Glutamatergic neuron (in vitro differentiated cells): ENCODE measurements at regions not wholly inside any gene's neighbourhood (a gene's known extent, or its start where the extent isn't known, plus 50 kb on each side); places are given as distances from the start of the nearest gene placed in this dataset.
"Not testable (repeated sequence)": the region's sequence is repeated elsewhere in the genome, so short reads cannot be mapped to it uniquely, and the experiment has no call there.

ENCODE experiments used
- DNase-seq: peaks from one replicate; pipeline ENCODE4 v3.0.0; 2022
- H3K27ac Mint-ChIP-seq: one replicate; pipeline ENCODE4 v1.8.0; 2020; ENCODE audit warnings: mild to moderate bottlenecking, mixed read lengths, inconsistent platforms; ENCODE audit not compliant: unreplicated experiment
- H3K27me3 Mint-ChIP-seq: one replicate; pipeline ENCODE4 v1.8.0; 2020; ENCODE audit warnings: mild to moderate bottlenecking, moderate library complexity, mixed read lengths, inconsistent platforms; ENCODE audit not compliant: unreplicated experiment
- H3K36me3 Mint-ChIP-seq: one replicate; pipeline ENCODE4 v1.8.0; 2020; ENCODE audit warnings: mild to moderate bottlenecking, mixed read lengths, inconsistent platforms; ENCODE audit not compliant: unreplicated experiment
- H3K4me1 Mint-ChIP-seq: one replicate; pipeline ENCODE4 v1.8.0; 2020; ENCODE audit warnings: mild to moderate bottlenecking, low read depth, mixed read lengths, inconsistent platforms; ENCODE audit not compliant: unreplicated experiment
- H3K4me3 Mint-ChIP-seq: one replicate; pipeline ENCODE4 v1.8.0; 2020; ENCODE audit warnings: mild to moderate bottlenecking, mixed read lengths, inconsistent platforms; ENCODE audit not compliant: unreplicated experiment
- H3K9me3 Mint-ChIP-seq: one replicate; pipeline ENCODE4 v1.8.0; 2020; ENCODE audit warnings: mild to moderate bottlenecking, moderate library complexity, mixed read lengths, inconsistent platforms; ENCODE audit not compliant: unreplicated experiment
- CTCF ChIP-seq: fragments of 200-600 bp; sonication (generic); IDR thresholded peaks from one replicate; pipeline ENCODE4 v1.5.0; 2021; ENCODE audit not compliant: partially characterized antibody, unreplicated experiment

GRCh38 chr18:34514238-34514637 lies 195.9 kb upstream of the DTNA start:
- Mint-ChIP-seq H3K4me3 (no peak overlapping the region), H3K9me3 (peaks cover 4% of the 10 kb centered on the region), H3K27ac (no peak overlapping the region), H3K27me3 (no peaks in the 10 kb centered on the region), H3K36me3 (peaks cover 8% of the 10 kb centered on the region), H3K4me1 (peaks cover 6% of the 10 kb centered on the region)
- no peak for DNase-seq
- no peak for TF ChIP-seq CTCF

GRCh38 chr18:34514957-34515356 lies 195.1 kb upstream of the DTNA start:
- DNase-seq, result no peak
- Mint-ChIP-seq H3K4me3 (no peak overlapping the region), H3K27me3 (no peaks in the 10 kb centered on the region), H3K4me1 (no peaks in the 10 kb centered on the region), H3K36me3 (peaks cover 8% of the 10 kb centered on the region), H3K27ac (no peak overlapping the region), H3K9me3 (no peaks in the 10 kb centered on the region)
- no peak for TF ChIP-seq CTCF

GRCh38 chr18:34516355-34516754 lies 193.7 kb upstream of the DTNA start:
- not testable (repeated sequence) for H3K9me3 Mint-ChIP-seq, H3K27ac Mint-ChIP-seq, H3K4me3 Mint-ChIP-seq, H3K4me1 Mint-ChIP-seq, DNase-seq, H3K27me3 Mint-ChIP-seq, H3K36me3 Mint-ChIP-seq

GRCh38 chr18:34516996-34517395 lies 193.1 kb upstream of the DTNA start:
- not testable (repeated sequence) for H3K27ac Mint-ChIP-seq, H3K4me3 Mint-ChIP-seq

GRCh38 chr18:34521040-34521439 lies 189.1 kb upstream of the DTNA start:
- Mint-ChIP-seq H3K27ac (no peak overlapping the region), H3K4me3 (no peak overlapping the region), H3K9me3 (no peaks in the 10 kb centered on the region), H3K27me3 (no peaks in the 10 kb centered on the region), H3K36me3 (peaks cover 2% of the 10 kb centered on the region), H3K4me1 (peaks cover 2% of the 10 kb centered on the region)
- no peak for TF ChIP-seq CTCF
- DNase-seq, result no peak

More at GRCh38 chr18:34516996-34517395, 193.1 kb upstream of the DTNA start:
- not testable (repeated sequence) for H3K36me3 Mint-ChIP-seq, H3K27me3 Mint-ChIP-seq, DNase-seq, H3K9me3 Mint-ChIP-seq, H3K4me1 Mint-ChIP-seq

- H3K36me3 Mint-ChIP-seq, result no peaks in the 10 kb centered on the region
Observed at GRCh38 chr18:34522603-34523002, 187.5 kb upstream of the DTNA start.

More at GRCh38 chr18:34522603-34523002, 187.5 kb upstream of the DTNA start:
- Mint-ChIP-seq H3K9me3 (no peaks in the 10 kb centered on the region), H3K4me3 (no peak overlapping the region), H3K27me3 (no peaks in the 10 kb centered on the region), H3K4me1 (peaks cover 2% of the 10 kb centered on the region), H3K27ac (no peak overlapping the region)
- no peak for TF ChIP-seq CTCF
- peak; percentile 14 for DNase-seq
